DMS 273 treated with DMSO at 0.1 percent for 48 hours (cell line): ENCODE measurements at regions not wholly inside any gene's neighbourhood (a gene's known extent, or its start where the extent isn't known, plus 50 kb on each side); places are given as distances from the start of the nearest gene placed in this dataset.
"Not testable (repeated sequence)": the region's sequence is repeated elsewhere in the genome, so short reads cannot be mapped to it uniquely, and the experiment has no call there.

Source experiments
- DNase-seq: peaks from one replicate; lab custom pipeline; 2025; lab: John Stamatoyannopoulos, UW

DNA sequence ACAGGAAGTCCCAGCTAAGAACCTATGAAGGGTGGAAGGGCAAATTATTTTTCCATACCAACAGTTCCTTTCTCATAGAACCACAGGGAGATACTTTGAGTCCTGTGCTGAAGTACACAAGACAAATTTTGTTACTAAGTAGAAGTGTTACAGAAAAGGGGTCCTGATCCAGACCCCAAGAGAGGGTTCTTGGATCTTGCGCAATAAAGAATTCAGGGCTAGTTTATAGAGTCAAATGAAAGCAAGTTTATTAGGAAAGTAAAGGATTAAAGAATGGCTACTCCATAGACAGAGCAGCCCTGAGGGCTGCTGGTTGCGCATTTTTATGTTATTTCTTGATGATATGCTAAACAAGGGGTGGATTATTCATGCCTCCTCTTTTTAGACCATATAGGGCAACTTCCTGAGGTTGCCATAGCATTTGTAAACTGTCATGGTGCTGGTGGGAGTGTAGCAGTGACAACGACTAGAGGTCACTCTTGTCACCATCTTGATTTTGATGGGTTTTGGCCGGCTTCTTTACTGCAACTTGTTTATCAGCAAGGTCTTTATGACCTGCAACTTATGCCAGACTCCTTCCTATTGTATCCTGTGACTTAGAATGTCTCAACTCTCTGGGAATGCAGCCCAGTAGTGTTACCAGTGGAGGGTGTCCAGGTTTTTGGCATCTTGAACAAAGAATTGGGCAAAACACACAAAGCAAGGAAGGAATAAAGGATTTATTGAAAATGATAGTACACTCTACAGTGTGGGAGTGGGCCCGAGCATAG lies 409.4 kb downstream of the SH2D4B start:
- DNase-seq = no peak

DNA sequence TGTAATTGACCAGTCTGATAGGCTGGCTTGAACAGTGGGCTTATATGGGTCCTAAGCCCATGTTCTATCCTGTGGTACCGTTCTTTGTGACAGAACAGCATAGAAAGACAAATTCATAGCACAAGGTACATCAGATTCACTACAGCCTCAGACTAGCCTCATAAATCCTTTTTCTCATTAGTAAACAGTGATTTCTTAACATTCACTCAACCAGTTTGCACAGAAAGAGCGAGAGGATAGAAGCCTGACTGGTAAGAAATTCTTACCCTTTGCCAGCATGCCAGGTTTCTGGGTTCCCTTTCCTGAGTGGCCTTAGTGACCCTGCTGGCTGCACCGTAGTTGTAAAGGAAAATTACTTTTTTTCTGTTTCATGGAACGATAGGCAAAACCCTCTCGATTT lies 412.1 kb downstream of the SH2D4B start:
- DNase-seq = no peak

DNA sequence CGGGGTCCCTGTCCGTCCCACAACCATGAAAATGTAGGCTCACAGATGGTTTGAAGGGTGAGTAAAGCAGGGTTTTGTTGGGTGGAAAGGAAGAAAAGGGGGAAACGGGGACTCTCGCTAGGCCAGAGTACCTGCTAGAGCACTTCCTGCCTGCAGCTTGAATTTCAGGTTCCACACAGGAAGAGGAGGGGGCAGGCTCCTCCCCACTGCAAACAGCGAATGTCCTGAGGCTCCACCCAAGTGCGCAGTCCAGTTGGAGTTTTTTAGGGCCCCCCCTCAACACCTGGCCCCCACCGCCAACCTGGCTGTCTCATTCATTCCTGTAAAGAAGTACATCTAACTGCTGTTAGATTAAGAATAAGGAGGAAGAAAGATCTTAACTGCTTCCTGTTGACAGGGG lies 414.7 kb downstream of the SH2D4B start:
- DNase-seq = no peak

DNA sequence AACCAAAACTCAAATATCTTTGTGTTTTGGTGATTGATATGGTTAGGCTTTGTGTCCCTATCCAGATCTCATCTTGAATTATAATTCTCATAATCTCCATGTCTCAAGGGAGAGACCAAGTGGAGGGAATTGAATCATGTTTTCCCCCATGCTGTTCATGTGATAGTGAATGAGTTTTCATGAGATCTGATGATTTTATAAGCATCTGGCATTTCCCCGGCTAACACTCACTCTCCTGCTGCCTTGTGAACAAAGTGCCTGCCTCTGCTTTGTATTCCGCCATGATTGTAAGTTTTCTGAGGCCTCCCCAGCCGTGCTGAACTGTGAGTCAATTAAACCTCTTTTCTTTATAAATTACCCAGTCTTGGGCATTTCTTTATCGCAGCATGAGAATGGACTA lies 419.5 kb downstream of the SH2D4B start:
- no peak for DNase-seq

DNA sequence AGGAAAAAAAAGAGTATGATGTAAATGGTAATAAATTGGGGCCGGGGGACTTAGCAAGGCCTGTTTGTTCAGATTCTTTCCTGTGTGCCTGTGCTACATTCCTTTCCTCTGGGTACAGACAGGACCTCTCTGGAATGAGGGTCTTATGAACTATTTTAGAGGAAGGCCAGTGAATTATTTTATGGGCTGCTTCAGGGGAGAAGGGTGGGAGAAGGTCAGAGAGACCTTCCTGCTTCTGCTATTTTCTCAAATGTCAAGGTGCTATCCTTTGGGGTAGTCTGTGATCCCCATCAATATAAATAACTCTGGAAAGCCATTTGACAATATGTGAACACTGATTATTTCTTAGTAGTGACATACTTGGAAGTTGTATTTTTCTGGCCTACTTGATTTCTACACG lies 426.5 kb downstream of the SH2D4B start:
- no peak for DNase-seq

DNA sequence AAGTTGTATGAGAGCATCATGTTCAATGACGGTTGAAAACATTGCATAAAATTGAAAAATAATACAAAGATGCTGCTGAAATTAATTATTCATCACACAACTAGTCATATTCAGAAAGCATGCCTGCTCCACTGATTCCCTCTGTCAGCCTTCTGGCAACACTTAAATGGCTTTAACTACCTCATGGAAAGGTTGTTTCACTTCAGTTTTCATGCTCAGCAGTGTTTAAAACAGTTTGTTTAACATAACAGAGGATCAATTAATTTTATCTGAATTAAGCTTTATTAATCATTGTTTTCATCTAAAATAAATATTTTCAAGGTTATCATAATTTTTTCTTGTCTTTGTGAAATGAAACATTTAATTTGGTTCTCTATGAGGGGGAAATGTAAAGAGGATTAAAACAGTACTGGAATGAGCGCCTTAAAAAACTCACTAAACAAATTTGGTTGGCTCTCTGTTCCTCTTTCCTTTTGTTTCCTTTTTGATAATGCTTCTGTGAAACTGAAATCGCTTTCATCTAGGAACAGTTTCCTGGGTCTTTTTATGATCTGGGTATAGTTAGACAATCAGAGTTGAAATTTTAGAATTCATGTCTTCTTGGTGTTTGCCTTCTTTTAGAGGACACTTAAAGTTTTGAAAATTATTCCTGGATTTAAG lies 427.4 kb downstream of the SH2D4B start:
- DNase-seq = no peak

DNA sequence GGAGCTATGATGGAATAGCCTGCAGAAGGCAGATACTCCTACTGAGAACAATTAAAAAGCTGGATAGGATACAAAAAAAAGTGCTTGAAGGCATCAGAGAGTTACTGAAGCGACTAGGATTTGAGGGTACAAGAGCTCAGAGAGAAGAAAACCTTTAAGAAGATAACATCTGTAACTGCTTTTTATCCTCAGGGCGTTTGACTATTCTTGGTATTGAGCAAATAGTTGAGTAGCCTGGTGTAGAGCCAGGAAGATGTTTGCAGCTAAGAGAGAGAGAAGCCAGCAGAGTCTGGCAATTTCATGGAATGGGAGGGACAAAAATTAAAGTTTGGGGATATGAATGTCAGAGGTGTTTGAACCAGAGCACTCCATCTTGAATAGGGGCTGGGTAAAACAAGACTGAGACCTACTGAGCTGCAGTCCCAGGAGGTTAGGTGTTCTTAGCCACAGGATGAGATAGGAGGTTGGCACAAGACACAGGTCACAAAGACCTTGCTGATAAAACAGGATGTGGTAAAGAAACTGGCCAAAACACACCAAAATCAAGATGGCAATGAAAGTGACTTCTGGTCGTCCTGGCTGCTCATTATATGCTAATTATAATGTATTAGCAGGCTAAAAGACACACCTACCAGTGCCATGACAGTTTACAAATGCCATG lies 428.8 kb downstream of the SH2D4B start:
- no peak for DNase-seq

DNA sequence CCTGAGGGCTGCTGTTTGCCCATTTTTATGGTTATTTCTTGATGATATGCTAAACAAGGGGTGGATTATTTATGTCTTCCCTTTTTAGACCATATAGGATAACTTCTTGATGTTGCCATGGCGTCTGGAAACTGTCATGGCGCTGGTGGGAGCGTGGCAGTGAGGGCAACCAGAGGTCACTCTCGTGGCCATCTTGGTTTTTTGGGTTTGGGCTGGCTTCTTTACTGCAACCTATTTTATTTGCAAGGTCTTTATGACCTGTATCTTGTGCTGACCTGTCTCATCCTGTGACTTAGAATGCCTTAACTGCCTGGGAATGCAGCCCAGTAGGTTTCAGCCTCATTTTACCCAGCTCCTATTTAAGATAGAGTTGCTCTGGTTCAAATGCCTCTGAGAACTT lies 429.7 kb downstream of the SH2D4B start:
- not testable (repeated sequence) for DNase-seq

DNA sequence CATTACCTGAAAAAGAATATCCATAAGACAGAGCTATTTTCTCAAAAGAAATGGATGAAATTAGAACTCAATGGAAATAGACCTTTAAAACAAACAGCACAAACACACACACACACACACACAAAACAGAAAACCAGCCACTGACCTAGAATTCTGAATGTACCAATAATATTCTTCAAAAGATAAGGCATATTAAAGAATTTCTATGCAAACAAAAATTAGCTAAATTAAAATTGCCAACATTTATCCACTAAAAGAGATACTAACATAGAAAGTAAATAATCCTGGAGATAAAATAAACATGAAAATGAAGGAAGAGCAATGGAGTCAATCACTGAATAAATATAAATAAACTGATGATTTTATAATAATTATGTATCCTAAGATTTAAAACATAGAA lies 431.2 kb downstream of the SH2D4B start:
- DNase-seq = no peak

DNA sequence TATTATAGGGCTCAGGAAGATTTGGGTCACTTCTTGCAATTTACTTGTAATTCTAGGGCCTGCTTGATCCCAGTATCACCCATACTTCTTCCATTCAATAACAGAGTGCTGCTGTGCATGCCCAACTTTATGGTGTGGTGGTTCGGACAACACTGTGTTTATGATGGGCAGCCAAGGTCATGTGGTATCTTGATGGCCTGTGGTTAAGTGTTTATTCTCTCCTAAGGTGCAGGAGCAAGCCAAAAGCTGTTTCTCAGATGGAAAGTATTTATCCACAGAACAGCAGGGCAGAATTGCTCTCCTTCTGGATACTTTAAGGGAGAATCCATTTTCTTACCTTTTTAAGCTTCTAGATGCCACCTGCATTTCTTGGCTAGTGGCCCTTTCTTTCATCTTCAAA lies 433.8 kb downstream of the SH2D4B start:
- no peak for DNase-seq

DNA sequence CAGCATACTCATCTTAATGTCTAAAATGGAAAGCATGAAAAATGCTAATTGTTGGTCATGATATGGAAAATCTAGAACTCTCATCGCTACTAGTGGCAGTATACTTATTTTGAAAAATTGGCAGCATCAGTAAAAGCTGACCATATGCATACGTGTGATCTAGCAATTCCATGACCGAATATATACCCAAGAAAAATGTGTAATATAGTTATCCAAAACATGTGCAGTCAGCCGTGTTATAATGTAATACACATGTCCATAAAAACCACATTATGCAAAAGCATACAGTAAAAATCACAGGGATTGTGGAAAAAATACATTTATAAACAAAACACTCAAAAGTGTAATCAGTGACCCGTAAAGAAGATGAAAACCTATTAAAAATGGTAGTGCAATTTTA lies 439.0 kb downstream of the SH2D4B start:
- DNase-seq = no peak

DNA sequence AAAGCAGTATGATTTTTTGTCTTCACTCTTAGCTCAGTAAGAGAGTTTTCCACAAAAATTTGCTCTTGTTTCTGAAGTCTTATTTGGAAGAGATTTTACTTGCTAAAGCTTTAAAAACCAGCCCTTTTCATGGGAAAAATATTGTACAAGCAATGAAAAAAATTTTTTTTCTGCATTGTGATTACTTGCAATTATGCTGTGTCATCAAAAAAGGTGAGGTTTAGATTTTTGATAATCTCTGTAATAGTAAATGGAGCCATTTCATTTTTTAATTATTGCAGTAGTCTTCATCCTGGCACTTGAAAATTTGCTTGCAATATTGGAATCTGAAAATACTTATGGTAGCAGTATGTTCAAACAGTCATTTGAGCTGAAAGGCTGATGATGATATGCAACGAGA lies 447.4 kb downstream of the SH2D4B start:
- no peak for DNase-seq

DNA sequence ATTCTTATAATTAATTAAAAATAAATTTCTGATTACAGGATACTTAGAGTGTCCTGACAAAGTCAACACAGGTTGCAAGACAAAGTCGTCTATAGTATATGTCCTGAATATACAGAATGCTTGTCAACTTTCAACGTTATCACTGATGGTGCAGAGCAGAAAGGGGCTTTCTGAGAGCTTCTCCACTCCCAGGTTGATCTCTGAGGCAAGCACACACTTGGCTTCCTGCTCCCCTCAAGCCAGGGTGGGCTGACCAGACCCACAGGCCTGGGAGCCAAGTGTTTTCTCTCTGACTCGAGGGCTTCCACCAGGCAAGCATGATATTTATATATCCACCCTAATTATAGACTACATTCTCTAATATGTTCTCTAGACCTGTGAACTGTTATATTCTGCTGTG lies 448.9 kb downstream of the SH2D4B start:
- DNase-seq = no peak

DNA sequence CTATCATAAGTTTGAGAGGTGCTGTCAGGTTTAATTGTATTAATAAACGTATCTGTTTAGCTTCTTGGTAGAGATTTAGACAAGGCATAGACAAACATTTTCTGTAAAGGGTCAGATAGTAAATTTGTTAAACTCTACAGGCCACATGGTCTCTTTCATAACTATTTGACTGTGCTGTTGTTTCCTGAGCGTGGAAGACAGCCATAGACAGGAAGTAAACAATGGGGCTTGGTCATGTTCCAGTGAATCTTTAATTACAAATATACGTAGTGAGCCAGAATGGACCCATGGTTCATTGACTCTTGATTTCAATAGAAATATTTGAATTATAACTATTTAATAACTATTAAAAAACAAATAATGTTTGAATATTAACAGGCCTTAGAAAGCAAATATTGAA lies 451.1 kb downstream of the SH2D4B start:
- no peak for DNase-seq

DNA sequence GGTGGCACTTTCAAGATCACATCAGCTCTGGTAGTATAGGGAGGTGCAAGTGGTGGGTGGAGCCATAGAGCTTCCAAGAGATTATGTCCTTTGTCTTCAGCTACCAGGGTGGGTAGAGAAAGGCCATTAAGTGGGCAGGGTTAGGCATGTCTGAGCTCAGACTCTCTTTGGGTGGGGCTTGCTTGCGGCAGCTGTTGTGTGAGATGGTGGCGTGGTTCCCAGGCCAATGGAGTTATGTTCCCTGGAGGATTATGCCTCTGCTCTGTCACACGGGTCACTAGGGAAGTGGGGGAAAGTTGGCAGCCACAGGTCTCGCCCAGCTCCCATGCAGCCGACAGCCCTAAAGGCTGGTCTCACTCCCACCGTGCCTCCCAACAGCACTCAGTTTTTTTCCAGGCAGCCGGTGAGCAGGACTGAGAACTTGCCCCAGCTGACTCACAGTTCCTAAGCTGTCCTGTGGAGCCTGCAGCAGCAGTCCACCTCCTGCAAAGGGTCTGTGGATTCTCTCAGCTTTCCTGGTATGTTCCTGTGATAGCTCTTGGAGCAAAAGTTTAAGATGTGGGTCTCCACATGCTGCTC lies 459.0 kb downstream of the SH2D4B start:
- DNase-seq = no peak

DNA sequence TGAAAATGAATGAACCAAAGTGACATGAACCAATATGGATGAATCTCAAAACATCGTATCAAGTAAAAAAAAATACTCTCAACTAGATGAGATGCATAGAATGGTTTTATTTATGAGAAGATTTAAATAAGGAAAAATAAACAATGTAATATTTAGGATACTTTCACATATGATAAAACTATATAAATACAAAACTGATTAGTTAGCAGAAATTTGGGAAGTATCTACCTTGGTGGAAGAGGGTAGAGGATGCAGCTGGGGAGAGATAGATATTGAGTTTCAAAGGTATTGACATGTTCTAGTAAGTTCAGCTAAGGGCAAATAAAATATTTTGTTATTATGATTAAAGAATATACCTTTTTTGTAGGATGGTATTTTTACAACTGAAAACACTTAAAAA lies 463.1 kb downstream of the SH2D4B start:
- DNase-seq = no peak

DNA sequence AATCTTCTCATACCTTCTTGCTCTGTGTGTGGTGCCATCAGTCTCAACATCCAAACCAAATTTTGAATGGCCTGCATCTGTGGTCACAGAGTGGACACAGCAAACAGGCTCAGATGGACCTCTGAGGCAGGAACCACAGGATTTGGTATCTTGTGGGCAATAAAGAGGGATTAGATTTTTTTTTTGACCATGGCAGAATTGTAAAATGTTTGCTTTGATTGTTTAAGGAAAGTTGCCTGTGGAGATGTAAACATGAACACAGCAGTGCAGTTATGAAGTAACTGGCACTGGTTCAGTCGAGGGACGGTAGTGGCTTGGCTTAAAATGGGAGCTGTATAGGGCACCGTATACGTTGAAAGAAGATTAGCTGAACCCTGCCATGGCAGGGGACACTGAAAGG lies 464.7 kb downstream of the SH2D4B start:
- DNase-seq = no peak

DNA sequence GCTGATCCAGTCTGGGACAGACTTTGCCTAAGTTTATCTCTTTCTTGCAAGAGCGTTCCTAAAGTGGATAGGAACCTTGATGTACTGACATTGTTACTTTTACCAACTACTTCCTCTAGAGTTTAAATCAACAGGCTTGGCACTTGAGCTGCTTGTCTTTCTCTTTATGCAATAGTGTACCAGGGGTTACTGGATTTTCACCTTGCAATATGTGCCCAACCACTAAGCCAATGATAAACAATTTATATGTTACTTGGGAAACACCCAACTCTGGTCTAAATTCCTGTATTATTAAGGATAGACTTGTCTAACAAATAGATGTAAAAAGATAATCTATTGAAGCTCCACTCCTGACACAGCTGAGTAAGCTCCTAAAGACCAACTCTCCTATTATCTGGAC lies 470.2 kb downstream of the SH2D4B start:
- DNase-seq = no peak

DNA sequence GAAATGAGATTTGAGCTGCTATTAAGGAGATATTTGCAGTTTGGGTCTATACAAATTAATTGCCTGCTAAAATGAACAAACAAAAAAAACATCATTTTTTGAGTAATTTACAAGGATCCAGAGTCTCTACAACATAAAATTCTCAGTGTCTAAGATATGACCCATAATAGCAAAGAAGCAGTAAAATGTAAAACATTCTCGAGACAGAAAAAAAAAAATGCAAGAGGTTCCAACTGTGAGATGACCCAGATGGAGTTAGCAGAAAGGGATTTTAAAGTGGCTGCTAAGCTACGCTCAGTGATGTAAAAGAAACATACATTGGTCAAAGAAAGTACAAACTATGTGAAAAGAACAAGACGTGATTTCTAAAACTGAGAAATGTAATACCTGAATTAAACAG lies 471.0 kb downstream of the SH2D4B start:
- DNase-seq = no peak

DNA sequence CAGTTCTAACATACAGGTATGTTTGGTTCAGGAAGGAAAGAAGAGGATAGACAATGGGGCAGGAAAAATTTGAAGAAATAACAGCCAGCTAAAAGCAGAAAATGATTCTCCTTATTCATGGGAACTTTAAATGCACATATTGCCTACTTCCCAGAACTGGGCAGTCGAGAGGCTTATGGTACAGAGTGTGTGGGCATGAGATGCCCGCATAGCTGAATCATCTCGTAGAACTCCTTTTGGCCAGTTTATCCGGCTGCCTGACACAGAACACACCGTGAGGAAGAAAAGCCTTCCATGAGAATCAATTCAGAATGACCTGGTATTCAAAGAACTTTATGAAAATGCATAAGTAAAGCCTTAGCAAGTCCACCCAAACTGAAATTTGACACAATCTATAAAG lies 471.6 kb downstream of the SH2D4B start:
- no peak for DNase-seq

DNA sequence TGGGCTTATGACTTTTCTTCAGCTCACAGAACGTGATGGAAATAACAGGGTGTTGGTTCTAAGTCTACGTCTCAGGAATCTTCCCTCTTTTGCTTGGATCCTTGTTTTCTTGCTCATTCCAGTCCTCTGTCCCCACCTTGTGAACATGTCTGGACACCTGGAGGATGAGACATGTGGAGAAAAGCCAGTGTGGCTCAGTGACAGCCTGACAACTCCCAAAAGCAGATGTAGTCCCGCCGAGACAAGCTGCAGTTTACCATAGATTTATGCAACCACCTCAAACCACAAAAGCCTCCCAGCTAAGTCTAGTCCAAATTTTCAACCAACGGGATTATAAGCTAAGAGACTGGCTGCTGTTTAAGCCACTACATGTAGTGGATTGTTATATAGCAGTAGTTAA lies 476.1 kb downstream of the SH2D4B start:
- no peak for DNase-seq

DNA sequence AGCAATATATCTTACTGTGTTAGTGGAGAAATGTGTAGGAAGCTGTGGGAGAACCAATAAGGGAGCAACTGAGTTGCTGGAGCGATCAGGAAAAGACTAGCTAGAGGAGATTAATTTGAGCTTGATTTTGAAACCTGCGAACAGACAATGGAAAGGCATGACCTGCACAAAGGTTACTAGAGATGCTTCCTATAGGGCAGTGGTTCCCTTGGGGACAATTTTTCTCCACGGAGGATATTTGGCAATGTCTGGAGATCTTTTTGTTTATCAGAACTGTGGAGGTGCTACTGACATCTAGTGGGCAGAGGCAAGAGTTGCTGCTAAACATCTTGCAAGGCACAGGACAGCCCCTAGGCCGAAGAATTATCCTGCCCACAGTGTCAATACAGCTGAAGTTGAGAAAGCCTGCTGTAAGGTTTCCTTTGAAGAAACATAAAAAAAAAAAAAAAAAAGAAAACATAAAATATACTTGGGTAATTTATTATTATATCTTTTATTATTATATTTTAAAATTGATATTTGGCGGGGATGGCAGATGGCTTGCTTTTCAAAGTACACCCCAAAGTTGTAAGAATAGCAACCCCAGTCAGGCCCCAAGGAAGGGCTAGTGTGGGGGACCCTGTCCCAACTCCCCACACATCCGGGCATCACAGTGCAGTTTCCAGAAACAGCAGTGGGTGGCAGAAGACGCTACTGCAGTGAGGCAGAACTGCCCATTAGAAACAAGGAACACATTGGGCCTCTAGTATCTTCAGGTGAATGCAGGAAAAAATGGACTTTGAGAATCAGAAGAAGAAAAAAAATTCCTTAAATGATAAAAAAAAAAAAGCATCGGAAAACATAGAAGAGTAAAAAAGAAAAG lies 481.6 kb downstream of the SH2D4B start:
- DNase-seq = no peak
